Suppressor macrophage treated with lipopolysaccharide for 4 hours (primary cell): ENCODE measurements at regions not wholly inside any gene's neighbourhood (a gene's known extent, or its start where the extent isn't known, plus 50 kb on each side); places are given as distances from the start of the nearest gene placed in this dataset.
"Not testable (repeated sequence)": the region's sequence is repeated elsewhere in the genome, so short reads cannot be mapped to it uniquely, and the experiment has no call there.

Experiments
- DNase-seq: peaks from one replicate; pipeline ENCODE4 v3.0.0-alpha.2; 2020

GRCh38 chr2:63740943-63741342, 100.8 kb upstream of the UGP2 start:
- DNase-seq = no peak

- no peak for DNase-seq
Measured at GRCh38 chr2:63741884-63742579, 99.7 kb upstream of the UGP2 start.

- DNase-seq = no peak
Measured at GRCh38 chr2:63742580-63742976, 99.1 kb upstream of the UGP2 start.

- DNase-seq = no peak
Measured at GRCh38 chr2:63743170-63743981, 98.3 kb upstream of the UGP2 start.

GRCh38 chr2:63743982-63744966, 97.4 kb upstream of the UGP2 start:
- DNase-seq = peak; percentile 51

GRCh38 chr2:63746548-63746947, 95.1 kb upstream of the UGP2 start:
- DNase-seq = not testable (repeated sequence)

GRCh38 chr2:63751901-63752300, 89.8 kb upstream of the UGP2 start:
- no peak for DNase-seq

- DNase-seq = peak; percentile 16
Measured at GRCh38 chr2:63755216-63755615, 86.5 kb upstream of the UGP2 start.

- no peak for DNase-seq
Measured at GRCh38 chr2:63755965-63756364, 85.7 kb upstream of the UGP2 start.

GRCh38 chr2:63763391-63763941, 78.2 kb upstream of the UGP2 start:
- no peak for DNase-seq

- DNase-seq = no peak
Measured at GRCh38 chr2:63764630-63765029, 77.1 kb upstream of the UGP2 start.

- no peak for DNase-seq
Measured at GRCh38 chr2:63765117-63765516, 76.6 kb upstream of the UGP2 start.

- no peak for DNase-seq
Measured at GRCh38 chr2:63767307-63767706, 74.4 kb upstream of the UGP2 start.

- no peak for DNase-seq
Measured at GRCh38 chr2:63768051-63768450, 73.6 kb upstream of the UGP2 start.

GRCh38 chr2:63769915-63770314, 71.8 kb upstream of the UGP2 start:
- DNase-seq = no peak

GRCh38 chr2:63772061-63772460, 69.6 kb upstream of the UGP2 start:
- DNase-seq = no peak

GRCh38 chr2:63775191-63775590, 66.5 kb upstream of the UGP2 start:
- no peak for DNase-seq

GRCh38 chr2:63776382-63776781, 65.3 kb upstream of the UGP2 start:
- DNase-seq = no peak

- DNase-seq = no peak
Measured at GRCh38 chr2:63777816-63778215, 63.9 kb upstream of the UGP2 start.

- DNase-seq = peak; percentile 17
Measured at GRCh38 chr2:63778391-63778790, 63.3 kb upstream of the UGP2 start.

- no peak for DNase-seq
Measured at GRCh38 chr2:63780518-63781155, 61.1 kb upstream of the UGP2 start.

- DNase-seq = peak; percentile 54
Measured at GRCh38 chr2:63784461-63784860, 57.2 kb upstream of the UGP2 start.
